IPS DF 19.7 (cell line): ENCODE measurements at regions not wholly inside any gene's neighbourhood (a gene's known extent, or its start where the extent isn't known, plus 50 kb on each side); places are given as distances from the start of the nearest gene placed in this dataset.
"Not testable (repeated sequence)": the region's sequence is repeated elsewhere in the genome, so short reads cannot be mapped to it uniquely, and the experiment has no call there.

Experiments used
- DNase-seq: peaks from one replicate; pipeline ENCODE4 v3.0.0-alpha.2; 2013; ENCODE audit warnings: low read depth, low spot score

GRCh38 chr2:17257189-17257909 lies 260.9 kb downstream of the RAD51AP2 start:
- no peak for DNase-seq

GRCh38 chr2:17255071-17255470 lies 263.2 kb downstream of the RAD51AP2 start:
- DNase-seq = no peak

GRCh38 chr2:17254421-17254820 lies 263.8 kb downstream of the RAD51AP2 start:
- no peak for DNase-seq

GRCh38 chr2:17252258-17252657 lies 266.0 kb downstream of the RAD51AP2 start:
- DNase-seq = no peak

DNA sequence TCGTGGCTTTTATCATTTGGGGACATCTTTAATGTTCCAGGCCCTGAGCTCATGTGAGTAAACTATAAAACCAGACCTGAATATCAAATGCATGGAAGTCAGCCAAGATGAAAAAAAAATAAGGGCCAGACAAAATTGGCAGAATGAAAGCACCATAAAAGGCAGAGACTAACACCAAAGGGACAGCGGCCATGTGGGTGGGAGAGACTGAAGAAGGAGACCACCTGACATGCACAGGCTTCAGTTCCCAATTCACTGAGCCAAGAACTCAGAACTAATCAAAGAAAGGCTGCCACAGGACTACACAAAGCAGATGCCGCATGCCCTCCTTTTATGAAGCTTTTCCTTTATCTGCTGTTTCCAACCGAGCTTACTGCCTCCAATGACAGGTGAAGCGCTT lies 267.1 kb downstream of the RAD51AP2 start:
- DNase-seq = no peak

DNA sequence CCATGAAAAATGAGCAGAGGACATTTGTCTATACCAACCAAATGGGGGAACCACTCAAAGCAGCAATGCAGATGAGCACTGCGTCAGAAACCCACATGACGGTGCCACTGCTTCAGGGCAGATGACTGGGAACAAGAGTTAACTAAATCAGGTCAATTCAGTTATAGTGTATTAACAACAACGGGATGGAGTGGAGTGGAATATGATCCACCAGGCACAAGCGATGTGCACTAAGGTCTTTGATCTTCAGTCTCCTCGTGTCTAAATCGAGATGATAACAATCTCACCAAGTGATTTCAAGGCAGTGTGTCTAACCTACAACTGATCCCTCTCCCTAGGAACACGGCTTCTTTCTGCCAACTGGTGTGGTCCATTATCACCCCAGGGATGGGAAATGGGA lies 269.0 kb downstream of the RAD51AP2 start:
- no peak for DNase-seq

GRCh38 chr2:17245906-17246305 lies 272.3 kb downstream of the RAD51AP2 start:
- DNase-seq = no peak

DNA sequence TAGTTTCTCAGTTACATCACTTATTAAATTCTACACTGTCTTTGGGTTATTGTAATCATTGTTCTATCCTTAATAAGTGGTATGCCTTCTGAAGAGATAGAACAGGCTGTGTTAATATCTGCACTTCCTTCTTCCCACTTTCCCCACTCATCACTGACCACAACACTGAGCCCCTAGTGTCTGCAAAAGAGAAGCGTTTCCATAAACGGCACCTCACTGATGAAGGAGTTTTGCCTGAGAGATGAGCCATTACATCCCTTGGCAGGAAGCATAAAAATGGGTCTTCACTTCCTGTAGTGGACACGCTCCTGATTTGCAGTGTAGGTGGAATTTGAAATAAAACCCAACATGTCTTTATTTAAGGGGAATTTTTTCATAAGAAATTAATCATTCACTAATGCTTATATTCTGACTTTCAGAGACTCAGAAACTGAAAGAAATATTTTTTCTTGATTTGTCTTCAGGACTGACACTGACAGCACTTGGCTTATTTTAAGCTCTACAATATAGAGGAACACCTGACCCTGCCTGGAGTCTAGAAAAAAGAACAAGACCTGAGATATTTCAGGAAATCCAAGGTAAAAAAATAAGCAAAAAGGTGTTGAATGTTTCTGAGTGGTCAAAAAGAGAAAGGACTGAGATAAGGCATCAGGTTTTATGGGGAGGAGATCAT lies 275.3 kb downstream of the RAD51AP2 start:
- DNase-seq = no peak

- no peak for DNase-seq
These were observed 278.7 kb downstream of the RAD51AP2 start for GRCh38 chr2:17239550-17239949.

DNA sequence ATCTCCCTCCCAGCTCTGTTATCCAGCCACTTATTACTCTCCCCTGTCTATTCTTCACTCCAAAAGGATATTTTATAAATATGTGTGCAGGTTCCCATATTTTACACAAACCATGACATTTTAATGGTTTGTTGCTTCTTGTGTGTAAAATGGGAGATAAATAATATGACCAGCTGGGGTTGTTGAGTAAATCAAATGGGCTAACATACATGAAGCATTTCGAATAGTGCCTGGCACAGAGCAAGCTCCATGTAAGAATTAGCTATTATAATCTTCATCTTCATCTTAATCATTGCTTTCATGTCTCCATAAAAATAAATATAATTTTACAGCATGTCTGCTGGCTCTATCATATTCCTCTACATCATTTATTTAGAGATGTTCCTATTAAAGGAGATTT lies 283.1 kb downstream of the RAD51AP2 start:
- DNase-seq = no peak

DNA sequence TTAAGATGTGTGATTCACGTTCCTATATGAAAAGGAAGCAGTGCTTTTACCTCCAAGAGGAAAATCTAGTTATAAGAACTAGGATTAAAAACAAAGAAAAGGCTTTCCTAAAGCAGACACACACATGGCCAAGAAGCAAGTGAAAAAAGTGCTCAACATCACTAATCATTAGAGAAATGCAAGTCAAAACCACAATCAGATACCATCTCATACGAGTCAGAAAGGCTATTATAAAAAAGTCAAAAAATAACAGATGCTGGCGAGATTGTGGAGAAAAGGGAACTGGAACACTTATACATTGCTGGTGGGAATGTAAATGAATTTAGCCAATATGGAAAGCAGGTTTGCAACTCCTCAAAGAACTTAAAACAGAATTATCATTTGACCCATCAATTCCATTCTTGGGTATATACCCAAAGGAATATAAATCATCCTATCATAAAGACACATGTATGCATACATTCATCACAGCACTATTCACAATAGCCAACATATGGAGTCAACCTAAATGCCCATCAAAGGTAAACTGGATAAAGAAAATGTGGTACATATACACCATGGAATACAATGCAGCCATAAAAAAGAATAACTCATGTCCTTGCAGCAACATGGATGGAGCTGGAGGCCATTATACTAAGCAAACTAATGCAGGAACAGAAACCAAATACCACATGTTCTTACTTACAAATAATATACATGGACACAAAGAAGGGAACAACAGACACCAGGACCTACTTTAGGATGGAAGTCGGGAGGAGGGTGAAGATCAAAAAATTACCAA lies 285.3 kb downstream of the RAD51AP2 start:
- no peak for DNase-seq

- no peak for DNase-seq
These were observed 286.8 kb downstream of the RAD51AP2 start for GRCh38 chr2:17231394-17231965.

DNA sequence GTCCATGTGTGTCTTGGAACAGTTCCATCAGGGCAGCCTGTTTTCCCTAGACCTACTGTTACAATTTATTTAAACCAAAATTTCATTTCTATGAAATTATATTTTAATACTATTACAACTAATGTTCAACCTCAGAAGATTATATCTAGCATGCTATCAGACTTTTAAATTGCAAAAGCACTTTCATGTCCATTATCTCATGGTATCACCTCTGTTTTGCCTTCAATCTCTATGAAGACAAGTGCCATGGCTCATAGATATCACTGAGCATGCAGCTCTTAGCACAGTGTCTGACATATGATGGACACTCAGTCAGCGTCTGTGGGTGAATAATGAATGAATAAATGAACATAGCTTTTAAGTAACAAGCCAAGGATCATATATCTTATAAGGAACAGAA lies 288.8 kb downstream of the RAD51AP2 start:
- no peak for DNase-seq

GRCh38 chr2:17228461-17228860 lies 289.8 kb downstream of the RAD51AP2 start:
- DNase-seq = no peak

DNA sequence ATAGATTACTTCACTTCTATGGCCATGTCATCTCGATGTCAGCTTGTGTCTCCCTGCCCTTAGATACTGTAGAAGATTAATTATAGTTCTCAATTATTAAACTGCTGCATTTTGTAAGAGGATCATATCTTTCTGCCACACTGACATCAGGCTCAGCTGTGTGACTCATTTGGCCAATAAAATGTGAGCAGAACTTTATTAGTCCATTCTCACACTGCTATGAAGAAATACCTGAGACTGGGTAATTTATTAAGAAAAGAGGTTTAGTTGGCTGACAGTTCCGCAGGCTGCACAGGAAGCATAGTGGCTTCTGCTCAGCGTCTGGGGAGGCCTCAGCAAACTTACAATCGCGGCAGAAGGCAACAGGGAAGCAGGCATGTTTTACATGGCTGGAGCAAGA lies 290.4 kb downstream of the RAD51AP2 start:
- DNase-seq = no peak

GRCh38 chr2:17226941-17227490 lies 291.2 kb downstream of the RAD51AP2 start:
- DNase-seq = no peak

- no peak for DNase-seq
These were observed 295.0 kb downstream of the RAD51AP2 start for GRCh38 chr2:17223211-17223610.

DNA sequence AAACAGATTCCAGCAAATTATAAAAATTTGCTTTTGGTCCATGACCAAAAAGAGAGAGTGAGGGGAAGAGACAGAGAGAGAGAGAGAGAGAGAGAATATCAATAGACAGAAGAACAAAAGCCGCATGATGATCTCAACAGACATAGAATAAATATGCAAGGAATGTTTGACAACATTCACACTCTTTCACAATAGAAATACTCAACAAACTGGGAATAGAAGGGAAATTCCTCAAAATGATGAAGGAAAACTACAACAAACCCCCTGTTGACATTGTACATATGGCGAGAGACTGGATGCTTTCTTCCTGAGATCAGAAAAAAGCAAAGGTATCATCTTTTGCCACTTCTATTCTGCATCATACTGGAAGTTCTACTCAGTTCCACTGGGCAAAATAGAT lies 309.7 kb downstream of the RAD51AP2 start:
- DNase-seq = no peak

GRCh38 chr2:17206771-17207170 lies 311.5 kb downstream of the RAD51AP2 start:
- DNase-seq = no peak

GRCh38 chr2:17204214-17204613 lies 314.0 kb downstream of the RAD51AP2 start:
- DNase-seq = not testable (repeated sequence)

DNA sequence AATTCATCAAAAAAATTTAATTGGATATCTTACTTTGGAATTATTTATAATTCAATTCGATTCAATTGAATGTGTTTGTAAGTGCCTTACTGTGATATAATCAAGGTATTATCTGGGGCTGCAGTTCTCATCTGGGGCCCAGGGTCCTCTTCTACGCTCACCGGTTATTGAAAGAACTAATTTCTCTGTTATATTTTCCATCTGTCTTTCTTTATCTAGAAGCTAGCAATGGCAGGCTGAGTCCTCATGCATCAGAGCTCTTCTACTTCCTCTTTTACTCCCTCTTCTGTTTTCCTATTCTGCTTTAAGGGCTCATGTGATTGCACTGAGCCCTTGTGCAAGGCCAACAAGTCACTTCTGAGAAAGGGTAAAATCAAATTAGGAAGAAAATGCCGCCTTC lies 315.6 kb downstream of the RAD51AP2 start:
- not testable (repeated sequence) for DNase-seq

- no peak for DNase-seq
These were observed 318.5 kb downstream of the RAD51AP2 start for GRCh38 chr2:17199741-17200140.
